ENCODE measurements at regions not wholly inside any gene's neighbourhood (a gene's known extent, or its start where the extent isn't known, plus 50 kb on each side); places are given as distances from the start of the nearest gene placed in this dataset.

DNA sequence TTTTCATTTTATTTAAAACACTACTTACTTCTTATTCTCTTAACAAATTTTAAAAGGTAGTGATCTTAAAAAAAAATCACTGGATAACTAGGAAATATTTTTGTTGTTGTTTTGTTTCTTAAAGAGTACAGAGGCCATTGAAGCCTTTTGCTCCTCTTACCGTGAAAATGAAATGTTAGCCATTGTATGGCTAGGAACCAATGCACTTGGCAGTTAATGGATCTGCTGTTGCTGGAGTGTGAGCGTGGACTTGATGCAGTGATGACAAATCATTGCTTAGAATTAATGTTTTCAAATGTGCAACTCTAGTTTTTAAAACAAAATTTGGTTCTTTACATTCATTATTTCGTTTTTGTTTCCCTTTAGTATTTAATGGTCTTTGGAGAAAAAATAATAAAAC lies 162.3 kb downstream of the HAUS1 start:
- no peak for DNase-seq (ENCODE audit: low read depth)

DNA sequence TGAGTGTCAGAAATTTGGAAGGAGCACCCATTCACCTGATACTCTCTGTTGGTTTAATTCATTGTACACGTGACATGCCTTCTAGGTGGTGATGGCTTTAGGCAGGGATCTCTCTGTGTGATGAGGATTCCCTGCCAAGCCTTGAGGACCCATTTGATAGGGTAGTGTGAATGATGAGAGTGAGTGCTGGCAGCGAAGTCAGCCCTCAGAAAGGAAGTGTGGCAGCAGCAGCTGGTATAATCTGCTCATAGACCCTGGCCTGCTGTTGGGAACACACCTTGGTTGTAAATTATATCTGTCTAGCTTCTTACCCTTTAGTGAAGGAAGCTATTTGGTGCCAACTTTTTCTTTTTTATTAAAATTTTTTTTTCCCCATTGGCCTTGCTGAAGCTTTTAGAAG lies 164.5 kb downstream of the HAUS1 start:
- DNase-seq (ENCODE audit: low read depth), result no peak

DNA sequence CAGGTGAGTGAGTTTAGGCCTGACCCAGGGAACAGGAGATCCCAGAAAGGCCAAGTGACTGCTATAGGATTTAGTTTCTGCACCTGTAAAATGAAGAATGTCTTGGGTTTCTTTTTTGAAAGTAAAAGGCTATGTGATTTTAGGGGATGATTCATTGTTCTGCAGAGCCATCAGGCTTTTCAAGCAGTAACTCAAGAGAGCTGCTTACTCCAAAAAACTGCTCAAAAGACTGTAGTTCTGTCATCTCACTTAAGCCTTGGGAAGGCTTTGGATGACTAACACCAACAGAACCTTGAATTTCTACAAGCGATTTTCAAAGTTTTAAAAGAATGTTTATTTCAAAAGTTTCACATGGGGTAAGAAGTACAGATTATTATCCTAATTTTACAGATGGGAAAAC lies 165.1 kb downstream of the HAUS1 start:
- no peak for DNase-seq (ENCODE audit: low read depth)

DNA sequence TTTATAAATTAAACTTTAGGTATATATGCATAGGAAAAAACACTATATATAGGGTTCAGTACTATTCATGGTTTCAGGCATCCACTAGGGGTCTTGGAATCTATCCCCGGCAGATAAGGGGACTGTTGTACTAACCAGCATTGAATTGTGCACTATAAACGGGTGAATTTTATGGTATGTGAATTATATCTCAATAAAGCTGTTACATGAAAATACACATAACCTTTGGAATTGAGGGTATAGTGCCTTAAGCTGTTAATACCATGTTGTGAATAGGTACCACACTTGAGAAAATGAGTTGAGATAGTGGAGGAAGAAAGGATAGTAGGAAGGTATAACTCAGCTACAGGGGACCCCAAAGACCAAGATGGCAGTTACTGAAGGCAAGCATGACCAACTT lies 167.3 kb downstream of the HAUS1 start:
- no peak for DNase-seq (ENCODE audit: low read depth)

DNA sequence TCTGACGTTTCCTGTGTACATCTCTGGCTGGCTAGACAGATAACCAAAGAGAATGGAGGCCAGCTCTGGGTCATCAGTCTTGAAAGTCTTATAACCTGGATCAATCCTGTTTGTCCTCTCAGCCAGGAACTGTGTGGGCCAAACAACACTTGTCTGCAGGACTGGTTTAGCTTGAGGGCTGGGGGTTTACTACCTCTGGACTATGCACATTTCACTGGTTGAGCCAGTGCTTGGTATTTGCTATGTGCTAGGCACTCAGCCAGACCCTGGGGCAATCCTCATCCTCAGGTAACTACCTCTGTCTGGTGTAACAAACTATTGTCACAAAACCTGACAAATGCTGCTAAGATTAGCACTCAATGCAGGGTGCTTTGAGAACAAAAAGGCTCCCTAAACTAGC lies 169.7 kb downstream of the HAUS1 start:
- no peak for DNase-seq (ENCODE audit: low read depth)

DNA sequence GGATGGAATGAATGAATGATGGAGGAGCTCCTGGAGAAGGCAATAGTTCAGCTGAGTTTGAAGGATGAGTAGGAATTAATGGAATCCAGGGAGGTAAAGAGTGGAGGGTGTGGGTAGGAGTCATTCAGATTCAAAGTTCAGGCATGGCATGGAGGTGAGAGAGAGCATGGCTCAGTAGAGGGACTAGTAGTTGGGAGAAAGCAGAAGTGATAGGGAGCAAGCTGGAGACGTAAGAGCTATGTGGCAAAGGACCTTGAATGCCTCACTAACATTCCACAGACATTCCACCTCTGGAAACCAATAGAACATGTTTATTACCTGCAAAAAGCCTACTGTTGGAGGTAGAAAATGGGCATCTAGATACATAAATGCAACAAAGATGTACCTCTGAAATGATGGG lies 170.1 kb downstream of the HAUS1 start:
- DNase-seq (ENCODE audit: low read depth), result no peak

DNA sequence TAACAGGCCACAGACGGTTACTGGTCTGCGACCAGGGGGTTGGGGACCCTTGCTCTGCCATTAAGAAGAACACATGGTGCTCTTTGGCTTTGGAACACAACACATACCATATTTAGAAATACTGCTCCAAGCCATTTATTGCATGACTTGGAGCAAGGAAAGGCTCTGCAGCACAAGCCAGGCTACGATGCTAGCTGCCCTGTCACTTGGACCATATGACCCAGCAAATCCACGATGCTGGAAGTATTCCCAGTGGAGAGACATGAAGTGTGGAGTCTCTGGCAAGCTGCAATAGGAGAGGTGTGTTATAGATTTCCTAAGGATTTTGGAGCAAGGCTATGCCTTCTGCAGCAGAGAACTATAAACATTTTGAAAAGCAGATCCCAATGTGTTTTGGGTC lies 171.2 kb downstream of the HAUS1 start:
- no peak for DNase-seq (ENCODE audit: low read depth)

DNA sequence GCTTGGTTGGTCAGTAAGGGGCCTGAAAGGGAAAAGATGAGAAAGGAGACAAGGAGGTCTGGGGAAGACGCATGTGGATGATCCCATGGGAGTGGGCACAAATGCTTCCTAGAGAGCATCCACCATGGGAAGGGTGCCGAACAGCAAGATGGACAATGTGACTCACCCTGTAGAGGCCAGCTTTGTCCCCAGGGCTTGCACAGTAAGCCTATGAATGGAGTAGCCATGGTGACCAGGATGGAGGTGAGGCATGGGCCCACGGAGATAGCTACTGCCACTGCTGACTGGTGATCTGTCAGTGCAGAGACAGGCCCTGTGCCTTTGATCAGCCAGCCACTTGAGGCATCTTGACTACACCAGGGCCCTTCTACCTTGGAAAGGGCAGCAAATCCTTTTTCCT lies 172.6 kb downstream of the HAUS1 start:
- no peak for DNase-seq (ENCODE audit: low read depth)

DNA sequence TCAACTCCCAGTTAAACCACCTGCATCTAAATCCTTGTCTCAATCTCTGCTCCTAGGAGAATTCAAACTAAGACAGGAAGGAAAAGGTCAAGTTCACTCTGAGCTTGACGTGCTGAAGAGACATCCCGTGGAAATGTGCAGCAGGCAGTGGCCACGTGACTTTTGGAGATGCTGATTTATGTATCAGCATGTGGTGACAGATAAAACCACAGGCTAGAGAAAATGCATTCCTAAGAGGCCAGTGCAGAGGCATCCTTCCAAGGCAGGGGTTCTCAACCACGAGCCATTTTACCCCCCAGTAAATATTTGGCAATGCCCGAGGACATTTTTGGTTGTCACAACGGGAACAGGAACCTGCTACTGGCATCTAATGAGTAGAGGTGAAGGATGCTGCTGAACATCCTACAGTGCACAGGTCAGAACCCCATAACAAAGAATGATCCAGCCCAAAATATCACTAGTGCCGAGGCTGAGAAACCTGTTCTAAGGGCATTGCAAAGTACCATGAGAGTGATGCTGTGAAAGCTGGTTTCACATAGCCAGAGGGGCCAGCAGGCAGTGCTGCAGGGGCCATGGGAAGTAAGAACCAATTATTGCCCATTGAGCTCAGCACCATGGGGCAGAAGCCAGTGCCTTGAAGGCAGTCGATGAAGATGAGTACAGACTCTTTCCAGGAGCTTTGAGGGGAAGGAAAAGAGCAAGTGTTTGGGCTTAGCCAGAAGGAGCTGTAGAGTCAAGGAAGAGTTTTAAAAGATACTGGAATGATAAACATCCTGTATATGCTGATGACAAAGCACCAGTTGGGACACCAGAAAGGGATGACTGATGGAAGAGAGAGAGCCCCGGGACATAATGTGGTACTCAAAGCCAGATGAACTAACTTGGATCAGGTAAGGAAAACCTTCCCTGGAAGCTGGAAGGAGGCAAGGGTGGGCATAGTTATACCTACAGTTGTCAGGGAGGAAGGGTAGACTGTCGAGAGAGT lies 174.6 kb downstream of the HAUS1 start:
- no peak for DNase-seq (ENCODE audit: low read depth)

DNA sequence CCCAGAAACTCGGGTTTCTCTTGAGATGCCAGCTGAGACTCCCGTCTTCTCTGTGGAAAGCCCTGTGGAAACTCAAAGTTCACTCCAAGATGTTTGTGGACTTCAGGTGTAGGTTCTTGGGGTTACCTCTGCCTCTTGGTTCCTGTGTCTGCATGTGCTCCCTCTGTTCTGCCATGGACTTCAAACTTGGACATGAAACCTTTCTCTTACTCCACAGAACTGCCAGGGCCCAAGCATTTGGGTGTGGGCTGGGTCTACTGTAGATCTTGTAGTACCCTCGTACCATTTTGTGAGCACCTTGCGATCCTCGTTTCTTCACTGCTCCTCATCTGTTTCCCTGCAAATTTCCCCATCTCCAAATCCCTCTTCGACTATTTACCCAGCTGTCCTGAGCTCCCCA lies 175.5 kb downstream of the HAUS1 start:
- no peak for DNase-seq (ENCODE audit: low read depth)

DNA sequence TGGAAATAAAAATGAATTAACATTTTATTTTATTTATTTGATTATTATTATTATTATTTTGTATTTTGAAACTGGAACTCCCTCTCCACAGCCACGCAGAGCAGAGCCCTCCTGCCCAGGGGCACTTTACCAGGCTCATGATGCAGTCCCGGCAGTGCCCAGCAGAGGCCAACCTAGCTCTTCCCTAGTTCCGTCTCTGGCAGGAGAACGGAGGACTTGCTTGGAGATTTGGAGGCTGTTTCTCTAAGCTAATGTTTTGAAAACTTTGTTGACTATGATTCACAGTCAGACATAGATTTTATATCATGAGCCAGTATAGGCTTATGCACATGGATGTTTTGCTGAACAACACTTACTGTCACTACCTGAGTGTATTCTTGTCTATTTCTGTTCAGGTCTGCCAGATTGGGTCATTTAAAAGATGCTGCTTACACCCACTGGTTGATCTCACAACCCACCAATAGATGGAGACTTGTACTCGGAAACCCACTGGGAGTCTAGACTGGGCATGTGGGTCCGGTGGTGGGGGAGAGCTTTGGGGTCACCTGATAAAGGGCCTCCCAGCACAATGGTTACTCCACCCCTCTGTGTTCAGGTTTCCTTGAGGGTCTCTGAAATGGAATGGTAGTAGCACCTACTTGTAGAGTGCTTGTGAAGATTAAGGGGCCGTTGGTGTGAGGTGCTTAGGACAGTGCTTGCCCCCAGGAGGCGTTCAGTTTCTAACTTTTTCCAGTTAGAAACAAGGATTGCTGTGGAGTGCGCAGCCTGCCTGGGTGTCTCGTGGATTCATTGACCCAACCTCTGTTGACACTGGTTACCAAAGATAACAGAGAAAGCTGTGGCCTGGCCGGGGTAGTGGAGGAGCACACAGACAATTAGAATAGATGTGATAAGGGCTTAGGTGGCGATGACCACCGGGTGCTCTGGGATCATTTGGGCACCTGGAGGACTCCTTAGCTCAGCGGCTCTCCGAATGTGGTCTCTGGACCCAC lies 177.3 kb downstream of the HAUS1 start:
- DNase-seq (ENCODE audit: low read depth), result peak; percentile 17

DNA sequence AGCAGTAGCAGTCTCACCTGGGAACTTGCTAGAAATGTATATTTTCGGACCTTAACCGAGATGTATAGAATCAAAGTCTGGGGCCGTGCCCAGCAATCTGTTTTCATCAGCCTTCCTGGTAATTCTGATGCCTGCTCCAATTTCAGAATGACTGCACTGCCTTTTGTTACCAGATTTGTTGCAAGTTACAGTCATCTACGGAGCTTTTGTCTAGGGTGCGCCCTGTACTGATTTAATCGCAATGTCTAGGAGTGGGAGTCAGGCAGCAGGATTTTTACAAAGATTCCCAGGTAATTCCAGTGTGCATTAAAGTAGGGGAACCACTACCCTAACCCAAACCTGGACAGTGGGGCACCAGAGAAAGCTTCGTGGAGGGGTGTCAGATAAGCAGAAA lies 178.0 kb downstream of the HAUS1 start:
- DNase-seq (ENCODE audit: low read depth), result no peak

DNA sequence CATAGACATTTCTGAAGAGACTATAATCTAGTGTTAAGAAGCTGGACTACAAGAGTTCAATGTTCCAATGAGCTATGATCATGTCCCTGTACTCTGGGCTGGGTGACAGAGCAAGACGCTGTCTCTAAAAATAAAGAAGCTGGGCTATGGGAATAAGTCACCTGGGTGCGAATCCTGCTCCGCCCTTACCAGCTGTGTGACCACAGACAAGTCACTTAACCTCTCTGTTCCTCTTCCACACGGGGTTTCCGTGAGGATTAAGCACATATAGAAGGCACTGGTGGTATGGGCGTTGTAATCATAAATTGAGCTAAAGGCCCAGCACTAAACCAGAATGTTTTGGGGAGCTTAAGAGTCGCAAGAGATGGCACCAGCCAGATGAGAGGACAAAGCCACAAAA lies 178.5 kb downstream of the HAUS1 start:
- DNase-seq (ENCODE audit: low read depth), result no peak

DNA sequence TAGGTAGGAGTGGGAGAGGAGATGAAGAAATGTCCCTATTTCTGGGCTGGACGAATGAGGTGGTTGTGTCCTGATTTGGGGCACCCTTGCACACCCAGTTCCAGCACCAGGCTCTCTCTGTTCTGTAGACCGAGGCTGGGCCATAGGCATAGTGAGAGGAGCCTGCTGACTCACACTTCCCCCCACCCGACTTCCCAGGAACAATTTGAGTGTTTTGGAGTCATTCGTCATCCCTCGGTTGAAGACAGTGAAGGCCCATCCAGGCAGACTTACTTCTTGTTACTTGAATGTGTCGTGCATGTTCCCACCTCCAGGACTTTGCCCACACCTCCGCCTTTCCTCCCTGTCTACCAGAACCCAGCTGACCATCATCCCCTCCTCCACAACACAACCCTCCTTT lies 179.1 kb downstream of the HAUS1 start:
- DNase-seq (ENCODE audit: low read depth), result no peak

DNA sequence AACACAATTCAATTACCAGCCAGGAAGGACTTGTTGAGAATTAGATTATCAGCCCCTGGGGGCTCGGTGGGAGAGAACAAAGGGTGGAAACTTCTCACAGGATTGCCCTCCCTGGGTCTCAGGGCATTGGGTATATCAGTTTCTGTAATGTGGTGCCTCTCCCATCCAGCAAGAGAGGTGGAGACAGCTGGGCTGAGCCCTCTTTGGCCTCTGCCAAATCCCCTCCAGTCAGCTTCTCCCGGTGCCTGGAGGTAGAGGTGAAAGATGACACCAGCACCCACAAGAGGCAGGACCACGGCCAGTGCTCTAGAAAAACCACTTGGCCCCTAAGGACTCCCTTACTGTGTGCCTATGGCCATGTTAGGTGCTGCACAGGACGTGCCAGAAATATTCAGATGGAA lies 179.7 kb downstream of the HAUS1 start:
- no peak for DNase-seq (ENCODE audit: low read depth)

DNA sequence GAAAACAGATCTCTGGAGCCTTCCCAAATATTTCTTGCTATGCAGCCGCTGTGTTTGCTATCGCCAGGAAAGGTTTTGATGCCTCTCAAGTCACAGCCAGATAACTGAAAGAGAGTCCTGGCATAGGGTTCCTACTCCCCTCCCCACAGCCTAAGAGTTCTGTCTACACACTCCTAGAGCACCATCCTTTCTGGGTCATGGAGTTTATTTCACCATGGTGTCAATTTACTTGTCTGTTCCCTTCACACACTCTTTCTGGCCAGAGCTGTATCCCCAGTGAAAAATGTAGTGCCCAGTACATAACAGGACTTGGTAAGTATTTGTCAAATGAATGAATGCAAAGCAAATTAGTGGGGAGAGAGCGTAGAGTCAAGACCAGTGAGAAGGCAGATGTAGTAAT lies 185.3 kb downstream of the HAUS1 start:
- no peak for DNase-seq (ENCODE audit: low read depth)

DNA sequence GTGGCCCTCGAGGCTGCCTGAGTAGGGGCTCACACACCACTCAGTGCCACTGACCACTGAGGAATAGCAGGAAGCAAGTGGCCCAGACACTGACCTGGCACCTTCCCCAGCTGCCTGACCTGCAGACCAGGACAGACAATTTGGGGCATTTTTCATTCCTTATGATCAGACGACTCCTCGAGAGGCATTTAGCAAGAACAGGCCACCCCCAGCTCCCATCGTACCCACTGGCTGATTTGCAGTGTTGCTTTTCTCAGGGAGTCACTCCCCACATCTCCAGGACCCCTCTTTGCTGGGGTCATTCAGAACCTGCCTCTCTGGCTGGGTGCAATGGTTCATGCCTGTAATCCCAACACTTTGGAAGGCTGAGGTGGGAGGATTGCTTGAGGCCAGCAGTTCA lies 185.7 kb downstream of the HAUS1 start:
- DNase-seq (ENCODE audit: low read depth), result no peak

DNA sequence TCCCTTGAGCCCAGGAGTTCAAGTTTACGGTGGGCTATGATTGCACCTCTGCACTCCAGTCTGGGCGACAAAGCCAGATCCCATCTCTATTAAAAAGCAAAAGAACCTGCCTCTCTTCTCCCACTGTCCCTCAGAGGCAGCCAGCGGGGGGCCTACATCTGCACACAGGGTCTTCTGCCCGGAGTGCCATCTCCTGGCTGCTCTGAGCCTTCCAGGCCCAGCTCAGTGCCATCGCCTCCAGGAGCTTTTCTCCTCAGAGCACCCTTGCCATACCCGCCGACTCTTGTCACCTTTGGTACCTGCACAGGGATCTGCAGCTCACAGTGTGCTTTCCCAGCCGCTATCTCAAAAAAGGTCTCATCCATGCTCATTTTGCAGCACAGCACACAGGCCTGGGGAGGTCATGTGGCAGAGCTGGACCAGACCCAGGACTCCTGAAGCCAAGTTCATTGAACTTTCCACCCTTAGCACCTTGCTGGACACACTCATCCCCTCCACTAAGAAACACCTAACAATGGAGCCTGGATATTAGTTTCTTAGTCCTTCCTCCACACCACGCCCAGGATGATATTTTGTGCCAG lies 186.3 kb downstream of the HAUS1 start:
- DNase-seq (ENCODE audit: low read depth), result no peak

DNA sequence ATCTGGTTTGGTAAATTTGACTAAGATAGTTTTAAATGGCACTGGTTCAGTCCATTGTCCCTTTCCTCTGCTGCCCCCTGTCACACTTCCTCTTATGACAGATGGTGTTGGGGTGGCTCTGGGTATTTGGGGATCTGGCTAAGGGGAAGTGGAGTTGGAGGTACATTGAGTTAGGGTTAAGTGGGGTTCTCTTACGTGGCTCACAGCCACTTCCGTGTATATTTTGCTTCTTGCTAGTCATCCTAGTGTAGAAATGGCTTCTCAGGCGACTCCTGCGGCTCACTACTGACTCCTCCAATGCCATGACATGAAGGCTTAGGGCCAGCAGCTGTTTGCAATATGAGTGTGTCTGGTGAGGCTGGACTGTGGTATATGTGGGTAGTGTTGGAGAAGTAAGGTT lies 187.0 kb downstream of the HAUS1 start:
- no peak for DNase-seq (ENCODE audit: low read depth)

DNA sequence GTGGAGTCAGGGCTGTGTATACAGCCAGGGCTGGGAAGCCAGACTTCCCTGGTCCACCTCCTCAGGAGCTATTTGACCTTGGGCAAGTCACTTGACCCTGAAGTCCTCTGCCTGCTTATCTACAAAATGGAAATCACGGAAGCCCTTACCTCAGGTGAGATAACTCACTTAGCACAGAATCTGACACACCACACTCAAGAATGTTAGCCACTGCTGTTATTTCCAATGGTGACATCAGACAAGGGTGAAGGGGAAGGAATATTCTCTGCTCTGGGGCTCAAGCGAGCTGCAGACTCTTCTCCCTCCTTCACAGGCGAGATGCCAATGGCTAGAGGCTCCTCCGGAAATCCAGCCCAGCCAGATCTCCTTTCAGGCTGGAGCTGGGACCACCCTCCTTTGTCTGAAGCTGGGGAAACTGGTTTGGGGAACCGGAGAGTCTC lies 189.6 kb downstream of the HAUS1 start:
- no peak for DNase-seq (ENCODE audit: low read depth)

DNA sequence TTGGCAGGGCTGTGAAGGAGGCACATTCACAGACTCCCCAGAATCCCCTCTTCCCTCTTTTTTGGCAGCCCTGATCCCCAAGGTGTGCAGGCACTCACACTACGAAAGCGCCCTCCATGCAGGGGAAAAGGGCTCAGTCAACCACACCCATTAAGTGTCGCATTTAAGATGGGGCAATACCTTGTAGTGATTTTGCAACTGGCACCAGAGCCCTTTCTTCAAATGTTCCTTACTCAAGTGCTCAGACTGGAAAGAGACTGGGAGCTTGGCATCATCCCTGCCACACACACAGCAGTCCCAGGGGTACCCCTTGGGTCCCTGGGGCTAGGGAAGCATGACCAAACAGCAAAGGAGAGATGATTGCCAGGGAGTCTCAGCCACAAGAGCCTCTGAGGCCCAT lies 190.1 kb downstream of the HAUS1 start:
- DNase-seq (ENCODE audit: low read depth), result no peak

DNA sequence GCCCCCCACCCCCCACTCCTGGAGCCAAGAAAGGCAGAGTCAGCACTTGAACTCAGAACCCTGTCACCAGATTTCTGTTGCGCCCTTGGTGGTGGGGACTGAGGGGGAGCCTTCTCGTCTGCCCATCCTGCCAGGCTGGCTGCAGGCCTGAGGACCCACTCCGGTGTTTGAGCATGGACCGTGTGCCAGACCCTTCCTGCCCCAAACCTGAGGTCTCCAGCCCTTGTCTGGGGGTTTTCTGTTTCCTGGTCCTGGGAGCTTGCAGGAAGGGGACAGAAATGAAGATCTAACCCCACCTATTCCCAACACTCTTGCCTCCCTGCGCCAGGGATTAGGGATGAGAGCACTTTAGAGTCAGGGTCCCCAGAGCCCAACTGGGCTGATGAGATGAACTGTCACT lies 190.6 kb downstream of the HAUS1 start:
- DNase-seq (ENCODE audit: low read depth), result no peak

Data from T follicular helper cell (primary cell).